Peyer's patch (tissue), 4 donors: ENCODE measurements at regions not wholly inside any gene's neighbourhood (a gene's known extent, or its start where the extent isn't known, plus 50 kb on each side); places are given as distances from the start of the nearest gene placed in this dataset.

Experiments
- POLR2A ChIP-seq, 2 donors: fragments of 450-650 bp; IDR thresholded peaks; one replicate each; pipeline ENCODE4 v1.5.1; 2017; ENCODE audit warnings: antibody characterized with exemption in 2 of 2, mild to moderate bottlenecking in 2 of 2, moderate library complexity in 2 of 2
- TF ChIP-seq, protein P1 (sequence below), 6 experiments: fragments of 450-650 bp in 4 of 6; fragments of 200-600 bp in 2 of 6; sonication (generic) in 1 of 6; IDR thresholded peaks; one replicate each; pipeline ENCODE4 v1.5.1; 2017 to 2019; ENCODE audit warnings: antibody characterized with exemption in 6 of 6, mild to moderate bottlenecking in 3 of 6, moderate library complexity in 1 of 6

DNA sequence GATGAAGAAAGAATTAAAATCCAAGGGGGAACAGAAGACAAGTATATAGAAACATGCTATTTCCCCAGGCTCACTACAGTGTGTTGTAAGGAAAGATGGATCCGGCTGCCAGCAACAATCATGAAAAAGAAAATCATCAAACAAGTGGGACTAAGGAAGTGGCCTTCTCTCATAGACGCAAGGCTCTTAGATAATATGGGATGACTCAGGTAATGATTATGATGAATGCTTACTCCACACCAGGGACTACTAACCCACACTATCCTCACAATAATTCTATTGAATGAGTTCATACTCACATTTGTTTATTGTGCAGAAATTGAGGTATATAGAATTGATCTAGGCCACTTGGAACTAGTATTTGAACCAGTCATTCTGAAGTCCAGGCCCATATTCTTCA, 111.2 kb upstream of the BET1 start:
- TF ChIP-seq, protein P1, sequence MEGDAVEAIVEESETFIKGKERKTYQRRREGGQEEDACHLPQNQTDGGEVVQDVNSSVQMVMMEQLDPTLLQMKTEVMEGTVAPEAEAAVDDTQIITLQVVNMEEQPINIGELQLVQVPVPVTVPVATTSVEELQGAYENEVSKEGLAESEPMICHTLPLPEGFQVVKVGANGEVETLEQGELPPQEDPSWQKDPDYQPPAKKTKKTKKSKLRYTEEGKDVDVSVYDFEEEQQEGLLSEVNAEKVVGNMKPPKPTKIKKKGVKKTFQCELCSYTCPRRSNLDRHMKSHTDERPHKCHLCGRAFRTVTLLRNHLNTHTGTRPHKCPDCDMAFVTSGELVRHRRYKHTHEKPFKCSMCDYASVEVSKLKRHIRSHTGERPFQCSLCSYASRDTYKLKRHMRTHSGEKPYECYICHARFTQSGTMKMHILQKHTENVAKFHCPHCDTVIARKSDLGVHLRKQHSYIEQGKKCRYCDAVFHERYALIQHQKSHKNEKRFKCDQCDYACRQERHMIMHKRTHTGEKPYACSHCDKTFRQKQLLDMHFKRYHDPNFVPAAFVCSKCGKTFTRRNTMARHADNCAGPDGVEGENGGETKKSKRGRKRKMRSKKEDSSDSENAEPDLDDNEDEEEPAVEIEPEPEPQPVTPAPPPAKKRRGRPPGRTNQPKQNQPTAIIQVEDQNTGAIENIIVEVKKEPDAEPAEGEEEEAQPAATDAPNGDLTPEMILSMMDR (IDR thresholded peaks at IDR 0.05) = no peak
- TF ChIP-seq POLR2A (IDR thresholded peaks at IDR 0.05) = no peak
